Kidney (tissue), 13 donors: ENCODE measurements at regions not wholly inside any gene's neighbourhood (a gene's known extent, or its start where the extent isn't known, plus 50 kb on each side); places are given as distances from the start of the nearest gene placed in this dataset.
A peak's percentile ranks its signal among the peaks of the same experiment; 100 is the strongest.

Experiments used
- DNase-seq, 5 donors: peaks; one replicate each; pipeline ENCODE4 v3.0.0-alpha.2; 2013 to 2020
- FAIRE-seq: peaks from 2 replicates; lab custom pipeline; 2012; peaks lifted over from hg19 to GRCh38; lab: Jason Lieb, UNC
- H3K27ac ChIP-seq, 2 donors: one replicate each; pipeline ENCODE4 v1.7.0; 2013; ENCODE audit warnings: low read depth in 2 of 2, low read length in 2 of 2, inconsistent platforms in 1 of 2
- H3K27me3 ChIP-seq: one replicate; pipeline ENCODE4 v1.7.1; 2013; ENCODE audit warnings: low read length, inconsistent platforms; ENCODE audit not compliant: control insufficient read depth, insufficient read depth
- H3K36me3 ChIP-seq, 3 donors: one replicate each; pipeline versions ENCODE4 v1.7.0 to v1.7.1; 2013; ENCODE audit warnings: low read length in 3 of 3, control low read depth in 1 of 3, inconsistent platforms in 1 of 3; ENCODE audit not compliant: insufficient read depth in 3 of 3, control insufficient read depth in 2 of 3
- H3K4me1 ChIP-seq, 3 donors: one replicate each; pipeline versions ENCODE4 v1.7.0 to v1.7.1; 2013; ENCODE audit warnings: low read length in 3 of 3, inconsistent platforms in 1 of 3, low read depth in 1 of 3; ENCODE audit not compliant: control insufficient read depth in 2 of 3, insufficient read depth in 2 of 3
- H3K4me3 ChIP-seq, 3 donors: one replicate each; pipeline versions ENCODE4 v1.7.0 to v1.8.1; 2013; ENCODE audit warnings: low read length in 3 of 3, control low read depth in 1 of 3, inconsistent platforms in 1 of 3
- H3K9ac ChIP-seq, 3 donors: one replicate each; pipeline versions ENCODE4 v1.7.0 to v1.7.1; 2013; ENCODE audit warnings: low read length in 3 of 3, control low read depth in 1 of 3, inconsistent platforms in 1 of 3
- H3K9me3 ChIP-seq, 3 donors: one replicate each; pipeline versions ENCODE4 v1.7.0 to v1.7.1; 2013; ENCODE audit warnings: low read length in 3 of 3, control low read depth in 1 of 3, inconsistent platforms in 1 of 3; ENCODE audit not compliant: control insufficient read depth in 2 of 3, insufficient read depth in 1 of 3
- intact Hi-C: fragments of 100-400 bp; cut with DNase I; formaldehyde crosslinking; loops from one replicate; pipeline ENCODE4 v1.11.1; 2022
- TF ChIP-seq, protein P1 (sequence below): IDR thresholded peaks from 3 replicates; pipeline ENCODE4 v1.5.1; 2012; ENCODE audit warnings: mild to moderate bottlenecking, moderate library complexity, borderline replicate concordance; ENCODE audit not compliant: insufficient read depth; ENCODE audit errors: extremely low read depth
- donor health status: control.
- donor health status: control.
- donor health status: control.
- donor health status: control.
- donor health status: control.
- donor health status: DM: yes; HTN: yes; CAD: no.
- donor health status: Normal renal cell carcinoma (clear cell type).

DNA sequence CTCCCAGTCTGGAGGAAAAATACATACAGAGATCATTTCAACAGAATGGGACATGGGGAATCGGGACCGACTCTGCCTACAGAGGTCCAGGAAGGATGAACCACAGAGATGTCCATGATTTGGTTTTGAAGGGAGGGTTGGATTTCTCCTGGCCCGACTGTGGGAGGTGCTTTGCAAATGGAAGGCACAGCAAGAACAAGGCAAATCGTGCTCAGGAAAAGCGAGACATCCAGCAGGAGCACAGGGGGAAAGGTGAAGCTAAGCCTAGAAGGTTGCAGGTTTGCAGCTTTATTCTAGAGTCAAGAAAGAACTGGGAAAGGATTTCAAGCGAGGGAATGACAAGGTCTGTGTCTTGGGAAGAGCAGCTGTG is 181.9 kb downstream of the OPA1 start:
- intact Hi-C loops, result no loop called here
- Histone ChIP-seq H3K27me3 (no peaks in the 10 kb centered on the region), H3K9me3 (no peaks in the 10 kb centered on the region), H3K36me3 (no peaks in the 10 kb centered on the region), H3K4me1 (peaks cover 6 to 22% (median 18%) of the 10 kb centered on the region in 3 donors), H3K27ac (no peak overlapping the region), H3K4me3 (no peak overlapping the region), H3K9ac (no peak overlapping the region)
- TF ChIP-seq, protein P1, sequence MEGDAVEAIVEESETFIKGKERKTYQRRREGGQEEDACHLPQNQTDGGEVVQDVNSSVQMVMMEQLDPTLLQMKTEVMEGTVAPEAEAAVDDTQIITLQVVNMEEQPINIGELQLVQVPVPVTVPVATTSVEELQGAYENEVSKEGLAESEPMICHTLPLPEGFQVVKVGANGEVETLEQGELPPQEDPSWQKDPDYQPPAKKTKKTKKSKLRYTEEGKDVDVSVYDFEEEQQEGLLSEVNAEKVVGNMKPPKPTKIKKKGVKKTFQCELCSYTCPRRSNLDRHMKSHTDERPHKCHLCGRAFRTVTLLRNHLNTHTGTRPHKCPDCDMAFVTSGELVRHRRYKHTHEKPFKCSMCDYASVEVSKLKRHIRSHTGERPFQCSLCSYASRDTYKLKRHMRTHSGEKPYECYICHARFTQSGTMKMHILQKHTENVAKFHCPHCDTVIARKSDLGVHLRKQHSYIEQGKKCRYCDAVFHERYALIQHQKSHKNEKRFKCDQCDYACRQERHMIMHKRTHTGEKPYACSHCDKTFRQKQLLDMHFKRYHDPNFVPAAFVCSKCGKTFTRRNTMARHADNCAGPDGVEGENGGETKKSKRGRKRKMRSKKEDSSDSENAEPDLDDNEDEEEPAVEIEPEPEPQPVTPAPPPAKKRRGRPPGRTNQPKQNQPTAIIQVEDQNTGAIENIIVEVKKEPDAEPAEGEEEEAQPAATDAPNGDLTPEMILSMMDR, result no peak
- DNase-seq, result no peak
- no peak for FAIRE-seq

- intact Hi-C loops, result no loop called here
- Histone ChIP-seq H3K4me1 (peaks cover 9 to 24% (median 22%) of the 10 kb centered on the region in 3 donors), H3K27me3 (no peaks in the 10 kb centered on the region), H3K9ac (no peak overlapping the region), H3K9me3 (no peaks in the 10 kb centered on the region), H3K4me3 (no peak overlapping the region), H3K27ac (no peak overlapping the region), H3K36me3 (no peaks in the 10 kb centered on the region)
- no peak for FAIRE-seq
- TF ChIP-seq, protein P1, result no peak
- DNase-seq, result no peak
Measured at GRCh38 chr3:193775421-193776077, 182.5 kb downstream of the OPA1 start.

- Histone ChIP-seq H3K9ac (no peak overlapping the region), H3K9me3 (no peaks in the 10 kb centered on the region), H3K27ac (no peak overlapping the region), H3K27me3 (no peaks in the 10 kb centered on the region), H3K4me3 (no peak overlapping the region), H3K4me1 (peaks cover 11 to 28% (median 26%) of the 10 kb centered on the region in 3 donors), H3K36me3 (no peaks in the 10 kb centered on the region)
- peak in 2 of 5 donors; percentile 43 to 66 for DNase-seq
- intact Hi-C loops, result no loop called here
- TF ChIP-seq, protein P1, result no peak
- FAIRE-seq, result no peak
Measured at GRCh38 chr3:193776626-193777358, 183.8 kb downstream of the OPA1 start.
